Renal cortex interstitium (tissue), 11 donors: ENCODE measurements at regions not wholly inside any gene's neighbourhood (a gene's known extent, or its start where the extent isn't known, plus 50 kb on each side); places are given as distances from the start of the nearest gene placed in this dataset.
A peak's percentile ranks its signal among the peaks of the same experiment; 100 is the strongest.

ENCODE experiments used
- DNase-seq, 11 donors: peaks; one replicate each; pipeline ENCODE4 v3.0.0-alpha.2; 2013; ENCODE audit warnings: low read depth in 9 of 11, low spot score in 4 of 11; ENCODE audit errors: extremely low read depth in 1 of 11

GRCh38 chr12:113639474-113639873 lies 167.8 kb upstream of the LHX5 start:
- DNase-seq: no peak

- no peak for DNase-seq
Observed at GRCh38 chr12:113638460-113638775, 166.7 kb upstream of the LHX5 start.

GRCh38 chr12:113634982-113635381 lies 163.3 kb upstream of the LHX5 start:
- DNase-seq: no peak

- no peak for DNase-seq
Observed at GRCh38 chr12:113634474-113634873, 162.8 kb upstream of the LHX5 start.

GRCh38 chr12:113633678-113634332 lies 162.1 kb upstream of the LHX5 start:
- no peak for DNase-seq

- no peak for DNase-seq
Observed at GRCh38 chr12:113630625-113631024, 159.0 kb upstream of the LHX5 start.

- no peak for DNase-seq
Observed at GRCh38 chr12:113625499-113625898, 153.8 kb upstream of the LHX5 start.

GRCh38 chr12:113622410-113622809 lies 150.7 kb upstream of the LHX5 start:
- DNase-seq: no peak

- no peak for DNase-seq
Observed at GRCh38 chr12:113620437-113620976, 148.8 kb upstream of the LHX5 start.

GRCh38 chr12:113619202-113619601 lies 147.5 kb upstream of the LHX5 start:
- DNase-seq: no peak

GRCh38 chr12:113613414-113613813 lies 141.7 kb upstream of the LHX5 start:
- DNase-seq: no peak

- no peak for DNase-seq
Observed at GRCh38 chr12:113612793-113613192, 141.1 kb upstream of the LHX5 start.

GRCh38 chr12:113612076-113612728 lies 140.5 kb upstream of the LHX5 start:
- no peak for DNase-seq

- no peak for DNase-seq
Observed at GRCh38 chr12:113611652-113612051, 140.0 kb upstream of the LHX5 start.

GRCh38 chr12:113610698-113611097 lies 139.0 kb upstream of the LHX5 start:
- DNase-seq: no peak

GRCh38 chr12:113609692-113610469 lies 138.2 kb upstream of the LHX5 start:
- no peak for DNase-seq

GRCh38 chr12:113604666-113605065 lies 133.0 kb upstream of the LHX5 start:
- no peak for DNase-seq

- DNase-seq: peak in 4 of 11 donors; percentile 28 to 44 (median 32)
Observed at GRCh38 chr12:113601656-113602263, 130.1 kb upstream of the LHX5 start.

- DNase-seq: no peak
Observed at GRCh38 chr12:113598815-113599406, 127.2 kb upstream of the LHX5 start.
